ENCODE measurements at regions not wholly inside any gene's neighbourhood (a gene's known extent, or its start where the extent isn't known, plus 50 kb on each side); places are given as distances from the start of the nearest gene placed in this dataset.

GRCh38 chr15:31782016-31782783, 248.1 kb upstream of the CHRNA7 start:
- no peak for DNase-seq

- DNase-seq: no peak
Observed at GRCh38 chr15:31782951-31783350, 247.4 kb upstream of the CHRNA7 start.

- DNase-seq: no peak
Observed at GRCh38 chr15:31786360-31786759, 244.0 kb upstream of the CHRNA7 start.

GRCh38 chr15:31788104-31788503, 242.2 kb upstream of the CHRNA7 start:
- no peak for DNase-seq

GRCh38 chr15:31792611-31793199, 237.6 kb upstream of the CHRNA7 start:
- no peak for DNase-seq

GRCh38 chr15:31799319-31799714, 231.0 kb upstream of the CHRNA7 start:
- no peak for DNase-seq

- no peak for DNase-seq
Observed at GRCh38 chr15:31799715-31800321, 230.5 kb upstream of the CHRNA7 start.

GRCh38 chr15:31801152-31801551, 229.2 kb upstream of the CHRNA7 start:
- no peak for DNase-seq

- DNase-seq: no peak
Observed at GRCh38 chr15:31802761-31803160, 227.6 kb upstream of the CHRNA7 start.

- no peak for DNase-seq
Observed at GRCh38 chr15:31803388-31803884, 226.9 kb upstream of the CHRNA7 start.

- no peak for DNase-seq
Observed at GRCh38 chr15:31805090-31805662, 225.1 kb upstream of the CHRNA7 start.

- no peak for DNase-seq
Observed at GRCh38 chr15:31806106-31806505, 224.2 kb upstream of the CHRNA7 start.

GRCh38 chr15:31811641-31812040, 218.7 kb upstream of the CHRNA7 start:
- DNase-seq: no peak

- no peak for DNase-seq
Observed at GRCh38 chr15:31814082-31814481, 216.2 kb upstream of the CHRNA7 start.

- no peak for DNase-seq
Observed at GRCh38 chr15:31815411-31816155, 214.7 kb upstream of the CHRNA7 start.

- DNase-seq: no peak
Observed at GRCh38 chr15:31822463-31822862, 207.9 kb upstream of the CHRNA7 start.

GRCh38 chr15:31824024-31824423, 206.3 kb upstream of the CHRNA7 start:
- no peak for DNase-seq

- no peak for DNase-seq
Observed at GRCh38 chr15:31828594-31828993, 201.7 kb upstream of the CHRNA7 start.

- DNase-seq: no peak
Observed at GRCh38 chr15:31830591-31830990, 199.7 kb upstream of the CHRNA7 start.

- no peak for DNase-seq
Observed at GRCh38 chr15:31831596-31831995, 198.7 kb upstream of the CHRNA7 start.

GRCh38 chr15:31834654-31835053, 195.7 kb upstream of the CHRNA7 start:
- no peak for DNase-seq

- no peak for DNase-seq
Observed at GRCh38 chr15:31839388-31839787, 190.9 kb upstream of the CHRNA7 start.

- DNase-seq: no peak
Observed at GRCh38 chr15:31840849-31841476, 189.4 kb upstream of the CHRNA7 start.
